Fibroblast of skin of back (primary cell): ENCODE measurements at regions not wholly inside any gene's neighbourhood (a gene's known extent, or its start where the extent isn't known, plus 50 kb on each side); places are given as distances from the start of the nearest gene placed in this dataset.
"Not testable (repeated sequence)": the region's sequence is repeated elsewhere in the genome, so short reads cannot be mapped to it uniquely, and the experiment has no call there.

Source experiments
- DNase-seq: peaks from one replicate; pipeline ENCODE4 v3.0.0-alpha.2; 2013

- DNase-seq: peak; percentile 96
Observed at GRCh38 chr12:58313091-58313855, 371.9 kb downstream of the ATP23 start.

GRCh38 chr12:58314610-58315009 lies 373.2 kb downstream of the ATP23 start:
- DNase-seq: peak; percentile 84

GRCh38 chr12:58316926-58317325 lies 375.6 kb downstream of the ATP23 start:
- no peak for DNase-seq

- no peak for DNase-seq
Observed at GRCh38 chr12:58321414-58321813, 380.0 kb downstream of the ATP23 start.

GRCh38 chr12:58323676-58324075 lies 382.3 kb downstream of the ATP23 start:
- peak; percentile 49 for DNase-seq

GRCh38 chr12:58325561-58325960 lies 384.2 kb downstream of the ATP23 start:
- no peak for DNase-seq

- DNase-seq: no peak
Observed at GRCh38 chr12:58326534-58326933, 385.2 kb downstream of the ATP23 start.

GRCh38 chr12:58336581-58337242 lies 395.3 kb downstream of the ATP23 start:
- DNase-seq: peak; percentile 88

GRCh38 chr12:58337539-58337938 lies 396.2 kb downstream of the ATP23 start:
- not testable (repeated sequence) for DNase-seq

- DNase-seq: peak; percentile 41
Observed at GRCh38 chr12:58341791-58342190, 400.4 kb downstream of the ATP23 start.

GRCh38 chr12:58342736-58343135 lies 401.4 kb downstream of the ATP23 start:
- no peak for DNase-seq

GRCh38 chr12:58346032-58346632 lies 404.8 kb downstream of the ATP23 start:
- peak; percentile 64 for DNase-seq

GRCh38 chr12:58347188-58347587 lies 405.8 kb downstream of the ATP23 start:
- DNase-seq: no peak

GRCh38 chr12:58347691-58348090 lies 406.3 kb downstream of the ATP23 start:
- no peak for DNase-seq

- DNase-seq: no peak
Observed at GRCh38 chr12:58349161-58349560, 407.8 kb downstream of the ATP23 start.

- no peak for DNase-seq
Observed at GRCh38 chr12:58356794-58357193, 415.4 kb downstream of the ATP23 start.

GRCh38 chr12:58357511-58357910 lies 416.1 kb downstream of the ATP23 start:
- DNase-seq: no peak

- DNase-seq: no peak
Observed at GRCh38 chr12:58358369-58358768, 417.0 kb downstream of the ATP23 start.

GRCh38 chr12:58359084-58359483 lies 417.7 kb downstream of the ATP23 start:
- DNase-seq: peak; percentile 66

GRCh38 chr12:58361056-58361455 lies 419.7 kb downstream of the ATP23 start:
- no peak for DNase-seq

- DNase-seq: no peak
Observed at GRCh38 chr12:58363971-58364370, 422.6 kb downstream of the ATP23 start.

GRCh38 chr12:58364389-58365086 lies 423.2 kb downstream of the ATP23 start:
- DNase-seq: peak; percentile 100

- DNase-seq: no peak
Observed at GRCh38 chr12:58365087-58365390, 423.7 kb downstream of the ATP23 start.
